ENCODE measurements at regions not wholly inside any gene's neighbourhood (a gene's known extent, or its start where the extent isn't known, plus 50 kb on each side); places are given as distances from the start of the nearest gene placed in this dataset.

DNA sequence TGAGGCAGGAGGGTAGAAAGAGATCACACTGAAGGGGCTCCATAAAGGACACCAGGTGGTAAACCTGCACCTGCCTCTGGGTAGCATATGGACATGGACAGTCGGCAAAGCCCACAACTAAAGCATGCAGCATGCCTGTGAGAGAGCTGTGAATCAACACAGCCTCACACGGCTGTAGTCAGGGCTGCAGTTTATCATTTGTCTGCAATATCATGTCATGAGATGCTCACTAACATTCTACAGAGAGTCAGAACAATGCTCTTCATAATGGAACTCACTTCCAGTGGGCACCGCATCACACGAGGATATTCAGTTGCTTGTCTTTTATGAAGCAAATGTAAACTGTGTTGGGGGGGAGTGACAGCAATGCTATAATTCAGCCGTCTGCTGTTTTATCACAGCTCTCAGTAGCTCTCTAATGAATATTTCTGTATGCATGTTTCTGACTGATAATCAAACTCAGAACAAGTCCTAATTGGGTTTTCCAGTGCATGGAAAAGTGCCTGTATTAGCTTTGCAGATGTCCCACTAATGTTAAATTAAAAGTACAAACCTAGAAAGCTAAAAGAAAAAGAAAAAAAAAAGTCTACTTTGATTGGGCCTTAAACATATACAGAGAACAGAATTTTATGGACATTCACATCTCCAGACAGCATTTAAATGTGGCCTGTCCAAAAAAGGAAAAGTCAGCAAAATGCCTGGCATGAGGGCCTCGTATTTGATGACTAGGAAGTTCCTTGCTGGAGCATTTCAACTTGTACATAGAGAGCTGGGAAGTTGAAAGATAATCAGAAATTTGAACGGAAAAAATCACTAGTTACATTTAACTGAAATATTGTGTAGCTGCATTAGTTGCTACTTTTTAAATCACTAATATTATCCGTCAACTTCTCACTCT is 406.1 kb upstream of the SOX11 start:
- DNase-seq (ENCODE audit: low read depth) = no peak
- in situ Hi-C loops (cut with HindIII; ENCODE audit: low pct_unique_long_range_greater_than_20kb, low sequenced_read_pairs) = no loop called here

GRCh38 chr2:5287558-5288334 is 404.4 kb upstream of the SOX11 start:
- in situ Hi-C loops (cut with HindIII; ENCODE audit: low pct_unique_long_range_greater_than_20kb, low sequenced_read_pairs) = no loop called here
- no peak for DNase-seq (ENCODE audit: low read depth)

- no peak for DNase-seq (ENCODE audit: low read depth)
- in situ Hi-C loops (cut with HindIII; ENCODE audit: low pct_unique_long_range_greater_than_20kb, low sequenced_read_pairs) = no loop called here
Measured at GRCh38 chr2:5290900-5291546, 401.2 kb upstream of the SOX11 start.

GRCh38 chr2:5304640-5305039 is 387.5 kb upstream of the SOX11 start:
- in situ Hi-C loops (cut with HindIII; ENCODE audit: low pct_unique_long_range_greater_than_20kb, low sequenced_read_pairs) = no loop called here
- no peak for DNase-seq (ENCODE audit: low read depth)

- DNase-seq (ENCODE audit: low read depth) = no peak
- in situ Hi-C loops (cut with HindIII; ENCODE audit: low pct_unique_long_range_greater_than_20kb, low sequenced_read_pairs) = no loop called here
Measured at GRCh38 chr2:5315041-5315440, 377.1 kb upstream of the SOX11 start.

- DNase-seq (ENCODE audit: low read depth) = no peak
- in situ Hi-C loops (cut with HindIII; ENCODE audit: low pct_unique_long_range_greater_than_20kb, low sequenced_read_pairs) = no loop called here
Measured at GRCh38 chr2:5315512-5315911, 376.7 kb upstream of the SOX11 start.

- no peak for DNase-seq (ENCODE audit: low read depth)
- in situ Hi-C loops (cut with HindIII; ENCODE audit: low pct_unique_long_range_greater_than_20kb, low sequenced_read_pairs) = no loop called here
Measured at GRCh38 chr2:5316001-5316490, 376.1 kb upstream of the SOX11 start.

DNA sequence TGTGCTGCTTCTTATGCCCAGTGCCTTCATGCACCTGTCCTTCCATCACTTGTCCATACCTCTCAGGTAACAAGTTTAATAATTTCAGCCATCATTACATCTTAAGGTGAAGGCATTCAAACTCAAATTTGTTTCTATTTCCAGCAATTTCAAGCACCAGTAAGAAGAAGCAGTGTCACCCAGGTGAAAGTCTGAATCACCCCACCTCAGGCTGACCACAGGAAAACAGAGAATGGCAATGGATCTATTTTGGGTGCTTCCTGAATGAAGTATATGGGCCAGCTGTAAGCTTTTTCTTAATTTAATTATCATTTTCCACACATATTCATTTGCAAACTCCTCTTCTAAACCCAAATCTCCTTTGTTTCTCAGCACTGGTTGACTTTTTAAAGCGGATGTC is 372.7 kb upstream of the SOX11 start:
- DNase-seq (ENCODE audit: low read depth) = no peak
- in situ Hi-C loops (cut with HindIII; ENCODE audit: low pct_unique_long_range_greater_than_20kb, low sequenced_read_pairs) = no loop called here

GRCh38 chr2:5322396-5322795 is 369.8 kb upstream of the SOX11 start:
- in situ Hi-C loops (cut with HindIII; ENCODE audit: low pct_unique_long_range_greater_than_20kb, low sequenced_read_pairs) = no loop called here
- no peak for DNase-seq (ENCODE audit: low read depth)

GRCh38 chr2:5325523-5325922 is 366.7 kb upstream of the SOX11 start:
- in situ Hi-C loops (cut with HindIII; ENCODE audit: low pct_unique_long_range_greater_than_20kb, low sequenced_read_pairs) = no loop called here
- no peak for DNase-seq (ENCODE audit: low read depth)

- in situ Hi-C loops (cut with HindIII; ENCODE audit: low pct_unique_long_range_greater_than_20kb, low sequenced_read_pairs) = no loop called here
- no peak for DNase-seq (ENCODE audit: low read depth)
Measured at GRCh38 chr2:5328826-5329225, 363.4 kb upstream of the SOX11 start.

DNA sequence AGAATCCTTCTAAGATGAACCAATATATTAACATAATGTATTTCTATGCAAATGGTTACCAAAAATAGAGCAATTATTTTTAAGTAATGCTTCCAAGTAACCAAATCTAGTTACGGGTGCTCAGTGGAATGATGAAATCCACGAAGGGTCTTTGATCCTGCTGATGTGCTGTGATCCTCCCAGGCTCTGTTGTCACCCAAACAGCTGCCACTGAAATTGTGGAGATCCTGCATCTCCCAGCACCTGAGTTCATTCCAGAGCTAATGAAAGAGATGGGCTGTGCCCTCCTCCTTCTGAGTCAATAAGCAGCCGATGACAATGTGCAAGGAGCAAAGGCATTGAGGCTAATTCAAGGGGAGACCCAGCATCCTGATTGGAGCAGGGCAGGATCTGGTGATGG is 362.4 kb upstream of the SOX11 start:
- in situ Hi-C loops (cut with HindIII; ENCODE audit: low pct_unique_long_range_greater_than_20kb, low sequenced_read_pairs) = no loop called here
- DNase-seq (ENCODE audit: low read depth) = no peak

DNA sequence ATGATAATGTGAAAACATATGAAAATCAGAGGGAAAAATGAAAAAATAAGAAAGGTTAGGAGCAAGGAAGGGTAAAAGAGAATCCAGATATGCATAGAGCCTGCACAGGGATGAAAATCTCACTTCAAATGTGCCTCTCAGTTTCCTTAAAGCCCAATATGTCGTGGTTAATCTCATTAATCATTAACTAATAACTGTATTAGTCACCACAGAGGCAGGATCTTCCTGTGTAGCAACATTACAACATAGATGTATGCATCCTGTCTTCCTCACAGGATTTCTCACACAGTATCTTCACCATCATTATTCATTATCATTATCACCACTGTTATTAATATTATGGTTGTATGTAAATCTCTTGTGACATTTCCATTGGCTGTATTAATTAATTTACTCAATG is 361.2 kb upstream of the SOX11 start:
- in situ Hi-C loops (cut with HindIII; ENCODE audit: low pct_unique_long_range_greater_than_20kb, low sequenced_read_pairs) = no loop called here
- peak; percentile 45 for DNase-seq (ENCODE audit: low read depth)

DNA sequence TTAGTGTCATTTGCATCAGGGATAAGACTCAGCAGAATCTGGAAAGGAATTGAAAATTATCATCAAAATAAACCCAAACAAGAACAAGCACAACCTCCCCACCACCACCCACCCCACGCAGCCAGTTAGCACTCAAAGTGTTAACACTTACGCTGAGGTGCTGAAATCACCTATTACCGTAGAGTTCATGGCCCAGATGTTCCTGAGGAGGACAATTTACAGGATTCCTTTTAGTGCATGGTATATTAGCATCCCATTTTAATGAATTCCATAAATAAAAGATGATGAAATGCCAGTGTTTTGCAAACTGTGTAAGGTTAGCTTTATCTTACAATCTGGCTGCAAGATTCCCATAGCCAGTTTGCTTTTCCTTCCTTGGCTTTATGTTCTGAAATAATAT is 359.3 kb upstream of the SOX11 start:
- in situ Hi-C loops (cut with HindIII; ENCODE audit: low pct_unique_long_range_greater_than_20kb, low sequenced_read_pairs) = no loop called here
- no peak for DNase-seq (ENCODE audit: low read depth)

DNA sequence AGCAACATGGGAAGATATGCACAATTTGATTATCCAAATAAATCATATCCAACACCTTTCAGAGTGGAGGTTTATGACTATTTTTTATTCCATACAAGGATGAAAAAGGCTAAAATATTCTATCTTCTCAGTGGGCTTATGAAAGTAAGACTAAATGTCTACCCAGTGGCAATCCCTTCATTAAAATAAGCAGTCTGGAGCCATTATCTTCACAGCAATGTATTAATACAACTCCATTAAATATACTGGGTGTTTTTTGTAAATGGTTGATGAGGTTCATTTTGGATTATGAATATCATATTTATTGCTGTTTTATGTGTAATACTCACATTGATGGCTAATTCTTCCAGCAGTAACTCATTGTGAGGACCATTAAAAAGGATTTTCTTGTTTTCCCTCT is 352.7 kb upstream of the SOX11 start:
- in situ Hi-C loops (cut with HindIII; ENCODE audit: low pct_unique_long_range_greater_than_20kb, low sequenced_read_pairs) = no loop called here
- no peak for DNase-seq (ENCODE audit: low read depth)

GRCh38 chr2:5343785-5344335 is 348.3 kb upstream of the SOX11 start:
- in situ Hi-C loops (cut with HindIII; ENCODE audit: low pct_unique_long_range_greater_than_20kb, low sequenced_read_pairs) = no loop called here
- no peak for DNase-seq (ENCODE audit: low read depth)

- no peak for DNase-seq (ENCODE audit: low read depth)
Measured at GRCh38 chr2:5352286-5352685, 339.9 kb upstream of the SOX11 start.

DNA sequence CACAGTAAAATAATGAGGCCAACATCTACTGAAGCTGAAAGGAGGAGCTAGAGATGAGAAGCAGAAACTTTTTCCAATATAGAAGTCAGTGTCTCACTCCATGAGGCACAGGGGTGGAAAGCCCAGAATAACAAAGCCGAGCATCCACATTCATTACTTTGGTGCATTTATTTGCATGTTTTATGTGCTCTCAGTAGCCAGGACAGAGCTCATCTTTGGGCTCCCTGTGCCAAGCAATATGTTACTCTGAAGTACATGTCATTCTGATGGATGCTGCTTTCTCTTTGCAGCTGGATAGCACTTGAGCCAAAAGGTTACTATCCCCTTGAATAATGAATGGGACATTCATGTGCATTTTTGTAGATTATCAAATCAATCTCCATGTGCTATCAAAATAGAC is 338.6 kb upstream of the SOX11 start:
- in situ Hi-C loops (cut with HindIII; ENCODE audit: low pct_unique_long_range_greater_than_20kb, low sequenced_read_pairs) = no loop called here
- DNase-seq (ENCODE audit: low read depth) = no peak

More at GRCh38 chr2:5352286-5352685, 339.9 kb upstream of the SOX11 start:
- in situ Hi-C loops (cut with HindIII; ENCODE audit: low pct_unique_long_range_greater_than_20kb, low sequenced_read_pairs) = no loop called here

DNA sequence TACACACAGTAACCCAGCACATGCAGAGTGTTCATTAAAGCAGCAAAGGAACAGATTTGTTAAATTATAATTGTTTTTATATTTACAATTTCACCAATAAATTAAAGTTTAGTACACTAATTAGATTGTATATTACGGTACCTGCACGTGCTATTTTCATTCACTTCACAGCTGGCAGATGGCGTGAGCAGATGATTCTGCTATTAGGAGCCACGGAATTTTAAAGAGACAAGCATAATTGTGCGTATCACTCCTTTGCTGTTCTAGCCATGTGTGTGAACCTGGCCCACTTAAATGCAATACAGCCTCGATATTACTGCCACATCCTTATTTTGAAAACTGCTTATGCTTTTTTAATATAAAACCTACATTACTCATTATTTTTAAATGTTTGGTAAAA is 332.8 kb upstream of the SOX11 start:
- no peak for DNase-seq (ENCODE audit: low read depth)
- in situ Hi-C loops (cut with HindIII; ENCODE audit: low pct_unique_long_range_greater_than_20kb, low sequenced_read_pairs) = no loop called here

Measured in Caki2 (cell line).